HepG2 (cell line): ENCODE measurements at regions not wholly inside any gene's neighbourhood (a gene's known extent, or its start where the extent isn't known, plus 50 kb on each side); places are given as distances from the start of the nearest gene placed in this dataset.

Experiments
- ATAC-seq: fragments of 200-7000 bp; cut with Tn5 transposase; 3 replicates; pipeline ENCODE4 v1.9.1; 2020; ENCODE audit warnings: mild to moderate bottlenecking, moderate library complexity
- BruUV-seq: library from RNA; stranded (reverse); fragments of 400-500 nt; replicated peaks from 2 replicates; lab custom pipeline; 2021; lab: Mats Ljungman, UMichigan
- CTCF ChIA-PET: fragments of 300-600 bp; formaldehyde crosslinking; extraction: SDS; loops from one replicate; lab custom pipeline; 2021; ENCODE audit warnings: low total read pairs, inconsistent platforms, low intra/inter-chr PET ratio; lab: Yijun Ruan, JAX
- POLR2A ChIA-PET: fragments of 350-600 bp; sonication (Branson Sonifier 250); formaldehyde crosslinking; loops from one replicate; lab custom pipeline; 2020; ENCODE audit warnings: antibody characterized with exemption, inconsistent platforms; lab: Yijun Ruan, JAX
- DNase-seq: peaks from one replicate; pipeline ENCODE4 v3.0.0-alpha.2; 2015; ENCODE audit warnings: low spot score
- FAIRE-seq: peaks from 3 replicates; lab custom pipeline; 2011; peaks lifted over from hg19 to GRCh38; lab: Jason Lieb, UNC
- H2AFZ ChIP-seq: one replicate; pipeline ENCODE4 v1.6.1; 2011; ENCODE audit warnings: low read length, inconsistent platforms
- H3K27ac ChIP-seq: fragments of 300-600 bp; 3 replicates; pipeline ENCODE4 v1.8.0; 2011; ENCODE audit warnings: mixed run types, mild to moderate bottlenecking, mixed read lengths, low read length, inconsistent platforms; ENCODE audit not compliant: insufficient read depth; ENCODE audit errors: extremely low read length
- H3K27me3 ChIP-seq, 2 experiments: fragments of 200-600 bp in 1 of 2; 2 replicates in 1 of 2; 3 replicates in 1 of 2; pipeline versions ENCODE4 v1.6.0 to v1.8.0; 2011; ENCODE audit warnings: low read length in 2 of 2, mild to moderate bottlenecking in 2 of 2, moderate library complexity in 2 of 2, inconsistent platforms in 1 of 2; ENCODE audit not compliant: insufficient read depth in 2 of 2, control insufficient read depth in 1 of 2
- H3K36me3 ChIP-seq, 2 experiments: fragments of 200-600 bp in 1 of 2; replicated peaks in 1 of 2; 2 replicates in 1 of 2; 3 replicates in 1 of 2; pipeline versions ENCODE4 v1.5.1 to v1.8.0; 2011; ENCODE audit warnings: low read length in 2 of 2, inconsistent platforms in 1 of 2; ENCODE audit not compliant: insufficient read depth in 2 of 2, control insufficient read depth in 1 of 2
- H3K4me1 ChIP-seq: 2 replicates; pipeline ENCODE4 v1.5.1; 2012; ENCODE audit warnings: low read length, inconsistent platforms; ENCODE audit not compliant: insufficient read depth
- H3K4me2 ChIP-seq: 2 replicates; pipeline ENCODE4 v1.6.0; 2011; ENCODE audit warnings: low read depth, low read length, inconsistent platforms
- H3K4me3 ChIP-seq, 3 experiments: fragments of 200-600 bp in 1 of 3; sonication (generic), shearing (Covaris generic) in 1 of 3; replicated peaks in 1 of 3; 2 replicates each; pipeline ENCODE4 v1.5.1; 2011 to 2016; ENCODE audit warnings: low read length in 3 of 3, inconsistent platforms in 2 of 3, low read depth in 2 of 3, mild to moderate bottlenecking in 2 of 3, control low read depth in 1 of 3, mixed read lengths in 1 of 3; ENCODE audit not compliant: insufficient read depth in 1 of 3
- H3K79me2 ChIP-seq: one replicate; pipeline ENCODE4 v1.6.1; 2011; ENCODE audit warnings: low read length, inconsistent platforms; ENCODE audit not compliant: insufficient read depth
- H3K9ac ChIP-seq: 2 replicates; pipeline ENCODE4 v1.6.0; 2011; ENCODE audit warnings: mild to moderate bottlenecking, low read depth, low read length, inconsistent platforms; ENCODE audit not compliant: insufficient read depth
- H3K9me3 ChIP-seq: 2 replicates; pipeline ENCODE4 v1.5.1; 2012; ENCODE audit warnings: mild to moderate bottlenecking, low read length
- H4K20me1 ChIP-seq: 2 replicates; pipeline ENCODE4 v1.6.0; 2011; ENCODE audit warnings: inconsistent platforms, mild to moderate bottlenecking, low read length, moderate library complexity; ENCODE audit not compliant: insufficient read depth
- NFE2L2 ChIP-seq: fragments of 150-350 bp; IDR thresholded peaks from 2 replicates; pipeline ENCODE4 v1.6.1; 2014; ENCODE audit warnings: low read length
- RFX3 ChIP-seq: IDR thresholded peaks from 2 replicates; pipeline ENCODE4 v1.6.1; 2016; ENCODE audit warnings: missing biosample characterization, missing genetic modification reagents
- SOX6 ChIP-seq, 2 experiments: fragments of 450-650 bp in 1 of 2; sonication (generic) in 1 of 2; formaldehyde crosslinking in 1 of 2; IDR thresholded peaks; 2 replicates each; pipeline versions ENCODE4 v1.4.0 to v1.6.1; 2017 to 2020; ENCODE audit warnings: antibody characterized with exemption in 1 of 2, mild to moderate bottlenecking in 1 of 2, missing genetic modification reagents in 1 of 2
- ZNF354B ChIP-seq: sonication (generic); formaldehyde crosslinking; IDR thresholded peaks from 2 replicates; pipeline ENCODE4 v1.8.0; 2022; ENCODE audit warnings: mild to moderate bottlenecking, missing genetic modification reagents
- WGBS: methylation state at CpG from one replicate; pipeline ENCODE4 v1.1.6; 2017; ENCODE audit warnings: low lambda C conversion rate; 5-methylcytosine and 5-hydroxymethylcytosine counted together
- in situ Hi-C: cut with HindIII; loops from 2 replicates; pipeline ENCODE4 v1.10.0; 2017; ENCODE audit warnings: low pct_unique_long_range_greater_than_20kb; ENCODE audit not compliant: extremely low pct_ligation_motif_present
- intact Hi-C: fragments of 100-400 bp; cut with micrococcal nuclease; formaldehyde crosslinking; loops from one replicate; pipeline ENCODE4 v1.10.0; 2022; ENCODE audit not compliant: unreplicated experiment
- TF ChIP-seq, protein P1 (sequence below): sonication (generic); formaldehyde crosslinking; IDR thresholded peaks from 2 replicates; pipeline ENCODE4 v1.4.0; 2020; ENCODE audit warnings: missing genetic modification reagents
- TF ChIP-seq, protein P2 (sequence below): sonication (generic); formaldehyde crosslinking; IDR thresholded peaks from 2 replicates; pipeline ENCODE4 v1.4.0; 2020; ENCODE audit warnings: missing genetic modification reagents

- no peak overlapping the region for H2AFZ ChIP-seq
- POLR2A ChIA-PET = no interaction called here
- no peaks in the 10 kb centered on the region for H3K27me3 ChIP-seq
- no peak overlapping the region for H3K9ac ChIP-seq
- TF ChIP-seq SOX6 (IDR thresholded peaks at IDR 0.05) (no peak), SOX6 (CRISPR knock-in tag; IDR thresholded peaks at IDR 0.05) (no peak), NFE2L2 (peak; percentile 19; the same call in 1 of the 2 replicates), ZNF354B (CRISPR knock-in tag) (no peak), RFX3 (CRISPR knock-in tag) (no peak)
- TF ChIP-seq, protein P1, sequence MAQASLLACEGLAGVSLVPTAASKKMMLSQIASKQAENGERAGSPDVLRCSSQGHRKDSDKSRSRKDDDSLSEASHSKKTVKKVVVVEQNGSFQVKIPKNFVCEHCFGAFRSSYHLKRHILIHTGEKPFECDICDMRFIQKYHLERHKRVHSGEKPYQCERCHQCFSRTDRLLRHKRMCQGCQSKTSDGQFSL (CRISPR knock-in tag) = no peak
- TF ChIP-seq, protein P2, sequence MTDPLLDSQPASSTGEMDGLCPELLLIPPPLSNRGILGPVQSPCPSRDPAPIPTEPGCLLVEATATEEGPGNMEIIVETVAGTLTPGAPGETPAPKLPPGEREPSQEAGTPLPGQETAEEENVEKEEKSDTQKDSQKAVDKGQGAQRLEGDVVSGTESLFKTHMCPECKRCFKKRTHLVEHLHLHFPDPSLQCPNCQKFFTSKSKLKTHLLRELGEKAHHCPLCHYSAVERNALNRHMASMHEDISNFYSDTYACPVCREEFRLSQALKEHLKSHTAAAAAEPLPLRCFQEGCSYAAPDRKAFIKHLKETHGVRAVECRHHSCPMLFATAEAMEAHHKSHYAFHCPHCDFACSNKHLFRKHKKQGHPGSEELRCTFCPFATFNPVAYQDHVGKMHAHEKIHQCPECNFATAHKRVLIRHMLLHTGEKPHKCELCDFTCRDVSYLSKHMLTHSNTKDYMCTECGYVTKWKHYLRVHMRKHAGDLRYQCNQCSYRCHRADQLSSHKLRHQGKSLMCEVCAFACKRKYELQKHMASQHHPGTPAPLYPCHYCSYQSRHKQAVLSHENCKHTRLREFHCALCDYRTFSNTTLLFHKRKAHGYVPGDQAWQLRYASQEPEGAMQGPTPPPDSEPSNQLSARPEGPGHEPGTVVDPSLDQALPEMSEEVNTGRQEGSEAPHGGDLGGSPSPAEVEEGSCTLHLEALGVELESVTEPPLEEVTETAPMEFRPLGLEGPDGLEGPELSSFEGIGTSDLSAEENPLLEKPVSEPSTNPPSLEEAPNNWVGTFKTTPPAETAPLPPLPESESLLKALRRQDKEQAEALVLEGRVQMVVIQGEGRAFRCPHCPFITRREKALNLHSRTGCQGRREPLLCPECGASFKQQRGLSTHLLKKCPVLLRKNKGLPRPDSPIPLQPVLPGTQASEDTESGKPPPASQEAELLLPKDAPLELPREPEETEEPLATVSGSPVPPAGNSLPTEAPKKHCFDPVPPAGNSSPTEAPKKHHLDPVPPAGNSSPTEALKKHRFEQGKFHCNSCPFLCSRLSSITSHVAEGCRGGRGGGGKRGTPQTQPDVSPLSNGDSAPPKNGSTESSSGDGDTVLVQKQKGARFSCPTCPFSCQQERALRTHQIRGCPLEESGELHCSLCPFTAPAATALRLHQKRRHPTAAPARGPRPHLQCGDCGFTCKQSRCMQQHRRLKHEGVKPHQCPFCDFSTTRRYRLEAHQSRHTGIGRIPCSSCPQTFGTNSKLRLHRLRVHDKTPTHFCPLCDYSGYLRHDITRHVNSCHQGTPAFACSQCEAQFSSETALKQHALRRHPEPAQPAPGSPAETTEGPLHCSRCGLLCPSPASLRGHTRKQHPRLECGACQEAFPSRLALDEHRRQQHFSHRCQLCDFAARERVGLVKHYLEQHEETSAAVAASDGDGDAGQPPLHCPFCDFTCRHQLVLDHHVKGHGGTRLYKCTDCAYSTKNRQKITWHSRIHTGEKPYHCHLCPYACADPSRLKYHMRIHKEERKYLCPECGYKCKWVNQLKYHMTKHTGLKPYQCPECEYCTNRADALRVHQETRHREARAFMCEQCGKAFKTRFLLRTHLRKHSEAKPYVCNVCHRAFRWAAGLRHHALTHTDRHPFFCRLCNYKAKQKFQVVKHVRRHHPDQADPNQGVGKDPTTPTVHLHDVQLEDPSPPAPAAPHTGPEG (CRISPR knock-in tag) = no peak
- no peak for DNase-seq
- no peaks in the 10 kb centered on the region for H4K20me1 ChIP-seq
- CTCF ChIA-PET = no interaction called here
- ATAC-seq = no peak
- H3K4me1 ChIP-seq = no peaks in the 10 kb centered on the region
- H3K36me3 ChIP-seq = no peaks in the 10 kb centered on the region
- 0% methylated on average over 2 of the region's 5 CpGs for WGBS
- no TSS peak for BruUV-seq
- in situ Hi-C loops (no loop called here), intact Hi-C loops (no loop called here)
- H3K9me3 ChIP-seq = peaks cover 18% of the 10 kb centered on the region
- FAIRE-seq = no peak
- H3K4me3 ChIP-seq = no peak overlapping the region
- no peak overlapping the region for H3K27ac ChIP-seq
- no peaks in the 10 kb centered on the region for H3K79me2 ChIP-seq
- no peak overlapping the region for H3K4me2 ChIP-seq
These were observed 78.8 kb downstream of the SPRY2 start for GRCh38 chr13:80262051-80262695.
